ENCODE measurements at regions not wholly inside any gene's neighbourhood (a gene's known extent, or its start where the extent isn't known, plus 50 kb on each side); places are given as distances from the start of the nearest gene placed in this dataset.

DNA sequence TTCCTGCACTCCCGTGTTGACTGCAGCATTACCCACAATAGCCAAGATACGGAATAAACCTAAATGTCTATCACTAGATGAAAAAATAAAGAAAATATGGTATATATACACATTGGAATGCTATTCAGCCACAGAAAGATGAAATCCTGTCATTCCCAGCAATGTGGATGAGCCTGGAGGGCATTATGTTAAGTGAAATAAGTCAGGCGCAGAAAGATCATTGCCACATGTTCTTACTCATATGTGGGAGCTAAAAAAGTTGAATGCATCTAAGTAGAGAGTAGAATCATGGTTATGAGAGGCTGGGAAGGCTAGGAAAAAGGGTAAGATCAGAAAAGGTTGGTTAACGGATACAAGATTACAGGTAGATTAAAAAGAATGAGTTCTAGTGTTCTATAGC, 219.1 kb upstream of the MKI67 start:
- no peak for TF ChIP-seq EZH2 (IDR thresholded peaks at IDR 0.05)
- TF ChIP-seq, protein P1, sequence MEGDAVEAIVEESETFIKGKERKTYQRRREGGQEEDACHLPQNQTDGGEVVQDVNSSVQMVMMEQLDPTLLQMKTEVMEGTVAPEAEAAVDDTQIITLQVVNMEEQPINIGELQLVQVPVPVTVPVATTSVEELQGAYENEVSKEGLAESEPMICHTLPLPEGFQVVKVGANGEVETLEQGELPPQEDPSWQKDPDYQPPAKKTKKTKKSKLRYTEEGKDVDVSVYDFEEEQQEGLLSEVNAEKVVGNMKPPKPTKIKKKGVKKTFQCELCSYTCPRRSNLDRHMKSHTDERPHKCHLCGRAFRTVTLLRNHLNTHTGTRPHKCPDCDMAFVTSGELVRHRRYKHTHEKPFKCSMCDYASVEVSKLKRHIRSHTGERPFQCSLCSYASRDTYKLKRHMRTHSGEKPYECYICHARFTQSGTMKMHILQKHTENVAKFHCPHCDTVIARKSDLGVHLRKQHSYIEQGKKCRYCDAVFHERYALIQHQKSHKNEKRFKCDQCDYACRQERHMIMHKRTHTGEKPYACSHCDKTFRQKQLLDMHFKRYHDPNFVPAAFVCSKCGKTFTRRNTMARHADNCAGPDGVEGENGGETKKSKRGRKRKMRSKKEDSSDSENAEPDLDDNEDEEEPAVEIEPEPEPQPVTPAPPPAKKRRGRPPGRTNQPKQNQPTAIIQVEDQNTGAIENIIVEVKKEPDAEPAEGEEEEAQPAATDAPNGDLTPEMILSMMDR (IDR thresholded peaks at IDR 0.05): no peak
- no peak for TF ChIP-seq EZH2phosphoT487 (IDR thresholded peaks at IDR 0.05)
